ENCODE measurements at regions not wholly inside any gene's neighbourhood (a gene's known extent, or its start where the extent isn't known, plus 50 kb on each side); places are given as distances from the start of the nearest gene placed in this dataset.

- dilution Hi-C loops (cut with MboI; ENCODE audit: extremely low pct_ligation_motif_present, low sequenced_read_pairs), result no loop called here
- Histone ChIP-seq H3K79me2 (ENCODE audit: control insufficient read depth, insufficient read depth, low read length) (no peaks in the 10 kb centered on the region), H3K4me3 (replicated peaks in 1 of 3; ENCODE audit: insufficient read depth in 1 of 3, low read depth in 1 of 3, low read length in 3 of 3) (no peak overlapping the region), H3K27me3 (ENCODE audit: control insufficient read depth in 2 of 2, insufficient read depth in 2 of 2, low read length in 2 of 2) (no peaks in the 10 kb centered on the region), H3K4me2 (ENCODE audit: insufficient read depth, low read length) (no peak overlapping the region), H3K9me3 (replicated peaks; ENCODE audit: control insufficient read depth, insufficient read depth, low read length) (peaks cover 5% of the 10 kb centered on the region), H3K9me1 (replicated peaks; ENCODE audit: control insufficient read depth, extremely low read depth, insufficient read depth, low read length) (no peaks in the 10 kb centered on the region), H2AFZ (ENCODE audit: low read depth, low read length) (no peak overlapping the region), H3K36me3 (ENCODE audit: control insufficient read depth in 2 of 2, extremely low read depth in 1 of 2, insufficient read depth in 2 of 2, low read length in 2 of 2) (no peaks in the 10 kb centered on the region), H3K4me1 (ENCODE audit: control insufficient read depth, extremely low read depth, insufficient read depth, low read length) (no peaks in the 10 kb centered on the region), H3K27ac (ENCODE audit: insufficient read depth, low read depth, low read length) (no peak overlapping the region), H4K20me1 (replicated peaks; ENCODE audit: control insufficient read depth, extremely low read depth, insufficient read depth, low read length) (no peaks in the 10 kb centered on the region), H3K9ac (replicated peaks; ENCODE audit: extremely low read depth, insufficient read depth, low read length) (no peak overlapping the region)
- ChIA-PET POLR2A (no interaction called here), CTCF (no interaction called here)
- intact Hi-C loops (cut with micrococcal nuclease), result no loop called here
- no TSS peak for BruUV-seq (replicated peaks)
- TF ChIP-seq MYC (IDR thresholded peaks at IDR 0.05; ENCODE audit: low read depth, low read length) (no peak), FOS (IDR thresholded peaks at IDR 0.05; ENCODE audit: borderline replicate concordance, insufficient read depth, low read length) (no peak), POLR2A (IDR thresholded peaks at IDR 0.05; ENCODE audit: low read depth, low read length) (no peak), JUN (IDR thresholded peaks at IDR 0.05; ENCODE audit: borderline replicate concordance, insufficient read depth, insufficient read length, low read depth) (no peak), GATA2 (IDR thresholded peaks at IDR 0.05; ENCODE audit: insufficient read depth, insufficient read length, low read depth, low read length) (no peak), EZH2 (IDR thresholded peaks at IDR 0.05; ENCODE audit: borderline replicate concordance, low read depth, low read length, severe bottlenecking) (no peak), POLR2AphosphoS5 (IDR thresholded peaks at IDR 0.05; ENCODE audit: insufficient read depth, low read depth, low read length) (no peak)
- TF ChIP-seq, protein P1, sequence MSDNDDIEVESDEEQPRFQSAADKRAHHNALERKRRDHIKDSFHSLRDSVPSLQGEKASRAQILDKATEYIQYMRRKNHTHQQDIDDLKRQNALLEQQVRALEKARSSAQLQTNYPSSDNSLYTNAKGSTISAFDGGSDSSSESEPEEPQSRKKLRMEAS (IDR thresholded peaks at IDR 0.05; ENCODE audit: insufficient read depth, insufficient read length), result no peak
- TF ChIP-seq, protein P2, sequence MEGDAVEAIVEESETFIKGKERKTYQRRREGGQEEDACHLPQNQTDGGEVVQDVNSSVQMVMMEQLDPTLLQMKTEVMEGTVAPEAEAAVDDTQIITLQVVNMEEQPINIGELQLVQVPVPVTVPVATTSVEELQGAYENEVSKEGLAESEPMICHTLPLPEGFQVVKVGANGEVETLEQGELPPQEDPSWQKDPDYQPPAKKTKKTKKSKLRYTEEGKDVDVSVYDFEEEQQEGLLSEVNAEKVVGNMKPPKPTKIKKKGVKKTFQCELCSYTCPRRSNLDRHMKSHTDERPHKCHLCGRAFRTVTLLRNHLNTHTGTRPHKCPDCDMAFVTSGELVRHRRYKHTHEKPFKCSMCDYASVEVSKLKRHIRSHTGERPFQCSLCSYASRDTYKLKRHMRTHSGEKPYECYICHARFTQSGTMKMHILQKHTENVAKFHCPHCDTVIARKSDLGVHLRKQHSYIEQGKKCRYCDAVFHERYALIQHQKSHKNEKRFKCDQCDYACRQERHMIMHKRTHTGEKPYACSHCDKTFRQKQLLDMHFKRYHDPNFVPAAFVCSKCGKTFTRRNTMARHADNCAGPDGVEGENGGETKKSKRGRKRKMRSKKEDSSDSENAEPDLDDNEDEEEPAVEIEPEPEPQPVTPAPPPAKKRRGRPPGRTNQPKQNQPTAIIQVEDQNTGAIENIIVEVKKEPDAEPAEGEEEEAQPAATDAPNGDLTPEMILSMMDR (IDR thresholded peaks at IDR 0.05; ENCODE audit: extremely low read depth in 1 of 2, insufficient read depth in 1 of 2, low read depth in 1 of 2, low read length in 2 of 2), result no peak
- FAIRE-seq, result no peak
- no peak for DNase-seq (ENCODE audit: low read depth, low spot score)
These were observed 552.1 kb upstream of the CDH9 start for GRCh38 chr5:27590503-27590902.

Data from endothelial cell of umbilical vein (primary cell).